DMS153 treated with DMSO at 0.1 percent for 48 hours (cell line): ENCODE measurements at regions not wholly inside any gene's neighbourhood (a gene's known extent, or its start where the extent isn't known, plus 50 kb on each side); places are given as distances from the start of the nearest gene placed in this dataset.
"Not testable (repeated sequence)": the region's sequence is repeated elsewhere in the genome, so short reads cannot be mapped to it uniquely, and the experiment has no call there.

Experiments
- DNase-seq: peaks from one replicate; lab custom pipeline; 2025; ENCODE audit not compliant: unreplicated experiment; lab: John Stamatoyannopoulos, UW

GRCh38 chr2:145002624-145003023 lies 482.7 kb upstream of the ZEB2 start:
- DNase-seq: no peak

- DNase-seq: no peak
Observed at GRCh38 chr2:145000376-145000775, 480.5 kb upstream of the ZEB2 start.

DNA sequence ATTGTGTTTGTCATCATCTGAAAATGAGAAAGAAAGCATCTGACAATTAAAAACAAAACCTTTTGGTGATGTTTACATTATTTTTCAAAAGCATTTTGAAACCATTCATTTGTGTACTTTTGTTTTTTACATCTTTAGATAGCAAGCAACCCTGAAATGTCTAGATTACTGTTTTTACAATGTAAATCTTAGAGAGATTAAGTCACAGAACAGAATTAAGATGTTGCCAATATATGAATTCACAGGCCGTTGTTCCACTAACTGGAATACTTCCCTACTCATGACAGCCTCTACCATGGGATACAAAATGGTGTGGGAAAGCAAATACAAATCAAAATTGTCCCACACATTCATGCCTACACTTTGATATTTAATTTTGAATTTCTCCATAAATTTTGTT lies 480.0 kb upstream of the ZEB2 start:
- no peak for DNase-seq

- no peak for DNase-seq
Observed at GRCh38 chr2:144999071-144999875, 479.4 kb upstream of the ZEB2 start.

GRCh38 chr2:144998435-144998834 lies 478.5 kb upstream of the ZEB2 start:
- no peak for DNase-seq

GRCh38 chr2:144996225-144996795 lies 476.4 kb upstream of the ZEB2 start:
- DNase-seq: no peak

DNA sequence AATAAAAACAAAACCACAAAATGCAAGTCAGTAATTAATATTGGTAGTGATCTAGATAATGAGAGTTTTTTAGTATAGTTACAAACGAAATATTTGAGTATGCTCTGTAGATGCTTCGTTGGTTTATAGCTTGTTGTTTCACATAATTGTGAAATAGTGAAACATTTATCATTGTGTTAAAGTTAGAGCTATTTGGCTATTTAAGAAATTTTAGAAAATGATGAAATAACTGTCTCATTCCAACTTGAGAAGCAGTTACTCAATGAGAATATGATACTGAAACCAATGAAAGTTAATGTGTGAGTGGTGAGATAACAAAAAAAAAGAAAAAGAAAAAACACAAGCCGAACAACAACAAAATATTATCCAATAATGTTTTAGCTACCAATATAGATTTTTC lies 475.6 kb upstream of the ZEB2 start:
- no peak for DNase-seq

DNA sequence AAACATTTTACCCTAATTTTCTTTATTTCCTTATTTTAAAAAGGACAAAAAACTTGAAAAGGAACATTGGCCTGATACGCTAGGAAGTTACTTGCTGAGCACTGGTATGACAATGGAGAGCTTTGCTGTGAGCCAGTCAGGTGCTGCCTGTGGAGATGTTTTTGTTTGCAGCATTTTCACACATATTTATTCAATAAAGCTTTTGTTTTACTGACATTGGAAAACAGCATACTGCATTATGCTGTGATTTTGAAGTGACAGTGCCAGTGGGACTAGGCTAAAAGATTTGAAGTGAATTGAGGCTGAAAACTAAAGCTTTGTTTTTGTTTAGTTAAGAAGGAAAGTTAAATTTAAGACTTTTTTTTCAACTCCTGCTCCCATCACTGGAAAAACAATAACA lies 470.7 kb upstream of the ZEB2 start:
- DNase-seq: no peak

DNA sequence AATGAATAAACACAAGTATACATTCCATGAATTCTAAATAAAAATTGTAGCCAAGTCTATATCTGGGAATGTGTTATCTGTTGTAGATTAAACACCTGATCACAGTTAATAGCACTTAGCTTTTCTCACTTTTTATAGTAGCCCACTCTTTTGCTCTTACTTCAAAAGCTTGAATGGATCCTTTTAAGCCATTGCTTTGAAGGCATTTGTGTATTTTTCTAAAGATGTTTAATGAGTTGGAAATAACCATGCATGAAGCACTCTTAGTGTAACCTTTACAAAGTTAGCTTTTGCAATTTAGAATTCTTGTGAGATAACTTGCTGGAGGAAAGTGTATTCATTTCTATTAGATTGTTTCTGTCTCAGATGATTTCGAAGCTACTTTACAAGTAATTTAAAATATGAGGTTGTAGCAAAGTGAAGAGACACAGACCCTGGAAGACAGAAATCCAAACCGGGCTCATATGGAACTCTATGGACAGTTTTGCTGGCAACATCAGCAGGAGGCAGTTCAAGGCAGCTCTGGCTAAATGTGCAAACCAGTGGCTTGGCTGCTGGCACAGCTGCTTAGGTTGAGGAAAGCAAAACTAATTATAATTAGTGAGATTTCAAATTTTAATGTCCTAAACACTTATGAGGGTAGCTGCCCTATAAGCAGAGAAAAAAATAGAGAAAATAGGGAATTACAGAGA lies 469.8 kb upstream of the ZEB2 start:
- DNase-seq: no peak

- DNase-seq: no peak
Observed at GRCh38 chr2:144988591-144988990, 468.7 kb upstream of the ZEB2 start.

- DNase-seq: no peak
Observed at GRCh38 chr2:144986691-144987090, 466.8 kb upstream of the ZEB2 start.

GRCh38 chr2:144984038-144984437 lies 464.1 kb upstream of the ZEB2 start:
- no peak for DNase-seq

DNA sequence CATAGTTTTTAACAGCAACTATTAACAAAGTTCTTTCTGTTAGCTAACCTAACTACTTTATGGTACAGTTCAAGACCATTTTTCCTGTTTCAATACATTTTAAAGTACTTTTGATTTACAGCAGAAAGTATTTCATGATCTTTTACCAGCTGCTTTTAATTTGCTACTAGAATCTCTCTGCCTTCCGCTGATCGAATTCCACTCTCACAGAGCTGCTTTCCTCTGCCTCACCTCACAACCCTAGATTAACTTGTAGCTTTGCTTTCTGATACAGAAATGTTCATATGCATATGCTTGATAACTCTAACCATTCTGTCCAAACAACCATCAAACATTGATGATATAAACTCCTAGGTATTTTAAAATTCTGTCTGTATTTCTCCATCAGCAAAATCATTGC lies 463.2 kb upstream of the ZEB2 start:
- DNase-seq: no peak

DNA sequence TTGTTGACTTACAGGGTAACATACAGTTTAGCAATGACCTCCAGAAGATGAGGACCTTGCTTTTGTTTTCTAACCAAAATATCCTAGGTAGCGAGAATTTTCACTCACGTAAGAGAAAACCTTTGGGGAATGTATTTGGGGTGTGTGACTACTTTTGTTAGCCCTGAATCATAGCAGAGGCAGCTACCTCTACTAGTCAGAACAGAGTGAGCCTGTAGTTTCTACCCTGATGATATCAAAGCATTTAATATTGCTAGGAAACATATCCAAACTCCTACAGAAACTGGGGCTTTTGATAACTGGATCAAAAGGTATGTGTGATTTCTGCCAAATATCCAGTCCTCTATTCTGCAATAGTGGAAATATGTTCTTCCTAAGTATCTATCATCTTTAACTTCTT lies 462.6 kb upstream of the ZEB2 start:
- DNase-seq: no peak

DNA sequence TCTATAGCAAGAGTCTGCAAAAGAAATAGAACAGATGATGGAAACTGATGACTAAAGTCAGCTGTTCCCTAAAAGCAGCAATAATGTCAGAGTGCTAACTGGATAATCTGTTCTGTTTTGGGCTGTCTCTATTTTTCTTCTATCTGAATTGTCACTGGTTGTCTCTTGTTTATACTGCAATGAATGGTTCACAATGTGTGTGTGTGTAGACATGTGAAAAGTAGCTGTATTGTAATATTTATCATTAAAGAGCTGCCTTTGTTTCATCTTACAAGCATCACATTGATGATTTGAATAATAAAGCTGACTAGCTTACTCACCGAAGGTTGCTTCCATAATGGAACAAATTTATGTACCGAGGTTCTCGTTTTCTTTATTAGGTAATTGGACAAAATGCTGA lies 456.0 kb upstream of the ZEB2 start:
- DNase-seq: no peak

DNA sequence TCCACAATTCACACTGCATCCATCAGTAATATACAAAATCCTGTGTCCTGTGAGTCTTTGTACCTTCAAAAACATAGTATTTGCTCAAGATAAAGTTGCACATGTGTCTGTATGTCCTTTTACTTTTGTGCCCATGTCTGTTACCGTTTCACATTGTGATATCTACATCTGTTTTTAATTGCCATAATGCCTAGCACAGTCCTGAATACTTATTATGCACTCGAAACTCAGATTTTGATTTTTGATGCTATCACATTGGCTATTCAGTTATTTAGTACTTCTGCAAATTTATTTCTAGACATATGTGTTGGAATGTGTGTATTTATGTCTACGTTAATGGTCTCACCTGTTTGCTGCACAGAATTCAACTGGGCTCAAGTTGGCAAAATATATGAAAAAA lies 452.8 kb upstream of the ZEB2 start:
- no peak for DNase-seq

DNA sequence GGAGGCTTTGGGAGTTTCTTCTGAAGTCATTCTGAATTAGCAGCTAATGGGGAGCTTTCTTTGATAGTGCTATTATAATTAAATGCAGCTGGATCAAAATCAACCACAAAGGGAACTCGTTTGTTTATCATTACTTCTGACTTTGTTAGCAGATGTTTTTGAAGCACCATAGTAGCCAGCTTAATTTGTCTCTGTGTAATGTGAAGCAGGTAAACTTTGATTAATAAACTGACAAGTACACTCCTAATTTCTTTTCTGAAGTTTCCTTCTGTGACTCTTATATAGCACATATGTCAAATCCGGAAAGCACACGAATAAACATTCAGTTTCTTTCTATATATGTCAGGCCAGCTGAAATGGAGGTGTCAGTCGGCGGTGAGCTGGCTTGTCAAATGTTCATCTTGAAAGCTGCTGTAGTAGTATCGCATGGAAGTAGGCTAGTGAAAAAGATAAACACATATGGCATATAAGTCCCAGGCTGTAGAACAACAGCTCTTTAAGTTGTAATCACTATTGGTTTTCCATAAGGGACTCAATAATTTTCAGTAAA lies 451.9 kb upstream of the ZEB2 start:
- no peak for DNase-seq

DNA sequence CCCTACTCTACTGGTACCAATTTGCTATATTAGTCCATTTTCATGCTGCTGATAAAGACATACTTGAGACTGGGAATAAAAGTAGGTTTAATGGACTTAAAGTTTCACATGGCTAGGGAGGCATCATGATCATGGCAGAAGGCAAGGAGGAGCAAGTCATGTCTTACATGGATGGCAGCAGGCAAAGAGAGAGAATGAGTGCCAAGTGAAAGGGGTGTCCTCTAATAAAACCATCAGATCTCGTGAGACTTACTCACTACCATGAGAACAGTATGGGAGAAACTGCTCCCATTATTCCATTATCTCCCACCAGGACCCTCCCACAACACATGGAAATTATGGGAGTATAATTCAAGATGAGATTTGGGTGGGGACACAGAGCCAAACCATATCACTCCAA lies 450.5 kb upstream of the ZEB2 start:
- not testable (repeated sequence) for DNase-seq

GRCh38 chr2:144969564-144969963 lies 449.6 kb upstream of the ZEB2 start:
- not testable (repeated sequence) for DNase-seq

- DNase-seq: no peak
Observed at GRCh38 chr2:144967961-144968360, 448.0 kb upstream of the ZEB2 start.

DNA sequence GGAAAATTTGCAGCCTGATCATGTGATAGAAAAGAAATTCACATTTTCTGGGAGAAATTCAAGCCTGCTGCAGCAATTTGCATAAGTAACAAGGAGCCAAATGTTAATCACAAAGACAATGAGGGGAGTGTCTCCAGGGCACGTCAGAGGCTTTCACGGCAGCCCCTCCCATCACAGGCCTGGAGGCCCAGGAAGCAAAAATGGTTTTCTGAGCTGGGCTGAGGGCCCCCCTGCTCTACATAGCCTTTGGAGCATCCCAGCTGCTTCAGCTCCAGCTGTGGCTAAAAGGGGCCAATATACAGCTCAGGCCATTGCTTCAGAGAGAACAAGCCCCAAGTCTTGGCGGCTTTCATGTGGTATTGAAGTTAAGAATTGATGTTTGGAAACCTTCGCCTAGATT lies 445.3 kb upstream of the ZEB2 start:
- DNase-seq: no peak

- no peak for DNase-seq
Observed at GRCh38 chr2:144963031-144963430, 443.1 kb upstream of the ZEB2 start.
